Gastroesophageal sphincter (tissue), 3 donors: ENCODE measurements at regions not wholly inside any gene's neighbourhood (a gene's known extent, or its start where the extent isn't known, plus 50 kb on each side); places are given as distances from the start of the nearest gene placed in this dataset.

Experiments
- EP300 ChIP-seq: sonication (generic); formaldehyde crosslinking; IDR thresholded peaks from one replicate; pipeline ENCODE4 v1.6.1; 2017; ENCODE audit warnings: antibody characterized with exemption, mild to moderate bottlenecking
- POLR2A ChIP-seq, 2 donors: fragments of 450-650 bp; IDR thresholded peaks; one replicate each; pipeline ENCODE4 v1.6.1; 2017; ENCODE audit warnings: antibody characterized with exemption in 2 of 2, mild to moderate bottlenecking in 2 of 2, moderate library complexity in 1 of 2
- POLR2AphosphoS5 ChIP-seq: sonication (generic); formaldehyde crosslinking; IDR thresholded peaks from one replicate; pipeline ENCODE4 v1.6.1; 2017; ENCODE audit warnings: antibody characterized with exemption
- TF ChIP-seq, protein P1 (sequence below), 4 experiments: fragments of 200-600 bp in 2 of 4; fragments of 450-650 bp in 2 of 4; sonication (generic) in 1 of 4; IDR thresholded peaks; one replicate each; pipeline ENCODE4 v1.5.1; 2017 to 2019; ENCODE audit warnings: antibody characterized with exemption in 4 of 4, mild to moderate bottlenecking in 2 of 4, moderate library complexity in 2 of 4

GRCh38 chr16:19361587-19361986 lies 56.1 kb upstream of the TMC5 start:
- TF ChIP-seq EP300 = no peak
- TF ChIP-seq, protein P1, sequence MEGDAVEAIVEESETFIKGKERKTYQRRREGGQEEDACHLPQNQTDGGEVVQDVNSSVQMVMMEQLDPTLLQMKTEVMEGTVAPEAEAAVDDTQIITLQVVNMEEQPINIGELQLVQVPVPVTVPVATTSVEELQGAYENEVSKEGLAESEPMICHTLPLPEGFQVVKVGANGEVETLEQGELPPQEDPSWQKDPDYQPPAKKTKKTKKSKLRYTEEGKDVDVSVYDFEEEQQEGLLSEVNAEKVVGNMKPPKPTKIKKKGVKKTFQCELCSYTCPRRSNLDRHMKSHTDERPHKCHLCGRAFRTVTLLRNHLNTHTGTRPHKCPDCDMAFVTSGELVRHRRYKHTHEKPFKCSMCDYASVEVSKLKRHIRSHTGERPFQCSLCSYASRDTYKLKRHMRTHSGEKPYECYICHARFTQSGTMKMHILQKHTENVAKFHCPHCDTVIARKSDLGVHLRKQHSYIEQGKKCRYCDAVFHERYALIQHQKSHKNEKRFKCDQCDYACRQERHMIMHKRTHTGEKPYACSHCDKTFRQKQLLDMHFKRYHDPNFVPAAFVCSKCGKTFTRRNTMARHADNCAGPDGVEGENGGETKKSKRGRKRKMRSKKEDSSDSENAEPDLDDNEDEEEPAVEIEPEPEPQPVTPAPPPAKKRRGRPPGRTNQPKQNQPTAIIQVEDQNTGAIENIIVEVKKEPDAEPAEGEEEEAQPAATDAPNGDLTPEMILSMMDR (IDR thresholded peaks at IDR 0.05) = no peak
- TF ChIP-seq POLR2AphosphoS5 = no peak
- TF ChIP-seq POLR2A (IDR thresholded peaks at IDR 0.05) = no peak
